ENCODE measurements at regions not wholly inside any gene's neighbourhood (a gene's known extent, or its start where the extent isn't known, plus 50 kb on each side); places are given as distances from the start of the nearest gene placed in this dataset.

- H3K27me3 ChIP-seq (ENCODE audit: control insufficient read depth, insufficient read depth, low read length): no peaks in the 10 kb centered on the region
- no peak overlapping the region for H3K4me3 ChIP-seq (ENCODE audit: insufficient read depth, low read depth, low read length)
- DNase-seq: no peak
- H3K36me3 ChIP-seq (replicated peaks; ENCODE audit: control insufficient read depth, insufficient read depth, low read length): no peaks in the 10 kb centered on the region
Observed at GRCh38 chr11:87440076-87440770, 402.5 kb downstream of the TMEM135 start.

- DNase-seq: no peak
- Histone ChIP-seq H3K27me3 (ENCODE audit: control insufficient read depth, insufficient read depth, low read length) (no peaks in the 10 kb centered on the region), H3K36me3 (replicated peaks; ENCODE audit: control insufficient read depth, insufficient read depth, low read length) (no peaks in the 10 kb centered on the region), H3K4me3 (ENCODE audit: insufficient read depth, low read depth, low read length) (no peak overlapping the region)
Observed at GRCh38 chr11:87438416-87438815, 400.7 kb downstream of the TMEM135 start.

GRCh38 chr11:87437844-87438223, 400.1 kb downstream of the TMEM135 start:
- Histone ChIP-seq H3K27me3 (ENCODE audit: control insufficient read depth, insufficient read depth, low read length) (no peaks in the 10 kb centered on the region), H3K4me3 (ENCODE audit: insufficient read depth, low read depth, low read length) (no peak overlapping the region), H3K36me3 (replicated peaks; ENCODE audit: control insufficient read depth, insufficient read depth, low read length) (no peaks in the 10 kb centered on the region)
- no peak for DNase-seq

GRCh38 chr11:87437133-87437843, 399.6 kb downstream of the TMEM135 start:
- no peaks in the 10 kb centered on the region for H3K27me3 ChIP-seq (ENCODE audit: control insufficient read depth, insufficient read depth, low read length)
- no peak overlapping the region for H3K4me3 ChIP-seq (ENCODE audit: insufficient read depth, low read depth, low read length)
- no peak for DNase-seq
- H3K36me3 ChIP-seq (replicated peaks; ENCODE audit: control insufficient read depth, insufficient read depth, low read length): no peaks in the 10 kb centered on the region

GRCh38 chr11:87432022-87432421, 394.3 kb downstream of the TMEM135 start:
- H3K27me3 ChIP-seq (ENCODE audit: control insufficient read depth, insufficient read depth, low read length): no peaks in the 10 kb centered on the region
- no peak for DNase-seq
- H3K36me3 ChIP-seq (replicated peaks; ENCODE audit: control insufficient read depth, insufficient read depth, low read length): no peaks in the 10 kb centered on the region
- H3K4me3 ChIP-seq (ENCODE audit: insufficient read depth, low read depth, low read length): no peak overlapping the region

- Histone ChIP-seq H3K4me3 (ENCODE audit: insufficient read depth, low read depth, low read length) (no peak overlapping the region), H3K27me3 (ENCODE audit: control insufficient read depth, insufficient read depth, low read length) (no peaks in the 10 kb centered on the region), H3K36me3 (replicated peaks; ENCODE audit: control insufficient read depth, insufficient read depth, low read length) (no peaks in the 10 kb centered on the region)
- no peak for DNase-seq
Observed at GRCh38 chr11:87431392-87431791, 393.7 kb downstream of the TMEM135 start.

GRCh38 chr11:87430821-87431220, 393.1 kb downstream of the TMEM135 start:
- Histone ChIP-seq H3K27me3 (ENCODE audit: control insufficient read depth, insufficient read depth, low read length) (no peaks in the 10 kb centered on the region), H3K4me3 (ENCODE audit: insufficient read depth, low read depth, low read length) (no peak overlapping the region), H3K36me3 (replicated peaks; ENCODE audit: control insufficient read depth, insufficient read depth, low read length) (no peaks in the 10 kb centered on the region)
- no peak for DNase-seq

GRCh38 chr11:87429996-87430395, 392.3 kb downstream of the TMEM135 start:
- Histone ChIP-seq H3K27me3 (ENCODE audit: control insufficient read depth, insufficient read depth, low read length) (no peaks in the 10 kb centered on the region), H3K4me3 (ENCODE audit: insufficient read depth, low read depth, low read length) (no peak overlapping the region), H3K36me3 (replicated peaks; ENCODE audit: control insufficient read depth, insufficient read depth, low read length) (no peaks in the 10 kb centered on the region)
- no peak for DNase-seq

- H3K36me3 ChIP-seq (replicated peaks; ENCODE audit: control insufficient read depth, insufficient read depth, low read length): no peaks in the 10 kb centered on the region
Observed at GRCh38 chr11:87428266-87428665, 390.5 kb downstream of the TMEM135 start.

GRCh38 chr11:87425943-87426342, 388.2 kb downstream of the TMEM135 start:
- no peak for DNase-seq
- Histone ChIP-seq H3K36me3 (replicated peaks; ENCODE audit: control insufficient read depth, insufficient read depth, low read length) (no peaks in the 10 kb centered on the region), H3K27me3 (ENCODE audit: control insufficient read depth, insufficient read depth, low read length) (no peaks in the 10 kb centered on the region), H3K4me3 (ENCODE audit: insufficient read depth, low read depth, low read length) (no peak overlapping the region)

More at GRCh38 chr11:87428266-87428665, 390.5 kb downstream of the TMEM135 start:
- Histone ChIP-seq H3K4me3 (ENCODE audit: insufficient read depth, low read depth, low read length) (no peak overlapping the region), H3K27me3 (ENCODE audit: control insufficient read depth, insufficient read depth, low read length) (no peaks in the 10 kb centered on the region)
- no peak for DNase-seq

GRCh38 chr11:87425391-87425790, 387.7 kb downstream of the TMEM135 start:
- DNase-seq: no peak
- no peaks in the 10 kb centered on the region for H3K36me3 ChIP-seq (replicated peaks; ENCODE audit: control insufficient read depth, insufficient read depth, low read length)
- no peaks in the 10 kb centered on the region for H3K27me3 ChIP-seq (ENCODE audit: control insufficient read depth, insufficient read depth, low read length)
- no peak overlapping the region for H3K4me3 ChIP-seq (ENCODE audit: insufficient read depth, low read depth, low read length)

- no peak overlapping the region for H3K4me3 ChIP-seq (ENCODE audit: insufficient read depth, low read depth, low read length)
- H3K36me3 ChIP-seq (replicated peaks; ENCODE audit: control insufficient read depth, insufficient read depth, low read length): no peaks in the 10 kb centered on the region
- DNase-seq: no peak
- H3K27me3 ChIP-seq (ENCODE audit: control insufficient read depth, insufficient read depth, low read length): no peaks in the 10 kb centered on the region
Observed at GRCh38 chr11:87423161-87423560, 385.4 kb downstream of the TMEM135 start.

- no peak overlapping the region for H3K4me3 ChIP-seq (ENCODE audit: insufficient read depth, low read depth, low read length)
- no peaks in the 10 kb centered on the region for H3K27me3 ChIP-seq (ENCODE audit: control insufficient read depth, insufficient read depth, low read length)
- H3K36me3 ChIP-seq (replicated peaks; ENCODE audit: control insufficient read depth, insufficient read depth, low read length): no peaks in the 10 kb centered on the region
- no peak for DNase-seq
Observed at GRCh38 chr11:87422566-87422965, 384.8 kb downstream of the TMEM135 start.

GRCh38 chr11:87421422-87421821, 383.7 kb downstream of the TMEM135 start:
- Histone ChIP-seq H3K36me3 (replicated peaks; ENCODE audit: control insufficient read depth, insufficient read depth, low read length) (no peaks in the 10 kb centered on the region), H3K4me3 (ENCODE audit: insufficient read depth, low read depth, low read length) (no peak overlapping the region), H3K27me3 (ENCODE audit: control insufficient read depth, insufficient read depth, low read length) (no peaks in the 10 kb centered on the region)
- peak; percentile 61 for DNase-seq

- no peaks in the 10 kb centered on the region for H3K27me3 ChIP-seq (ENCODE audit: control insufficient read depth, insufficient read depth, low read length)
- no peaks in the 10 kb centered on the region for H3K36me3 ChIP-seq (replicated peaks; ENCODE audit: control insufficient read depth, insufficient read depth, low read length)
- H3K4me3 ChIP-seq (ENCODE audit: insufficient read depth, low read depth, low read length): no peak overlapping the region
- no peak for DNase-seq
Observed at GRCh38 chr11:87417951-87418350, 380.2 kb downstream of the TMEM135 start.

All from H7 (cell line).